ENCODE measurements at regions not wholly inside any gene's neighbourhood (a gene's known extent, or its start where the extent isn't known, plus 50 kb on each side); places are given as distances from the start of the nearest gene placed in this dataset.

DNA sequence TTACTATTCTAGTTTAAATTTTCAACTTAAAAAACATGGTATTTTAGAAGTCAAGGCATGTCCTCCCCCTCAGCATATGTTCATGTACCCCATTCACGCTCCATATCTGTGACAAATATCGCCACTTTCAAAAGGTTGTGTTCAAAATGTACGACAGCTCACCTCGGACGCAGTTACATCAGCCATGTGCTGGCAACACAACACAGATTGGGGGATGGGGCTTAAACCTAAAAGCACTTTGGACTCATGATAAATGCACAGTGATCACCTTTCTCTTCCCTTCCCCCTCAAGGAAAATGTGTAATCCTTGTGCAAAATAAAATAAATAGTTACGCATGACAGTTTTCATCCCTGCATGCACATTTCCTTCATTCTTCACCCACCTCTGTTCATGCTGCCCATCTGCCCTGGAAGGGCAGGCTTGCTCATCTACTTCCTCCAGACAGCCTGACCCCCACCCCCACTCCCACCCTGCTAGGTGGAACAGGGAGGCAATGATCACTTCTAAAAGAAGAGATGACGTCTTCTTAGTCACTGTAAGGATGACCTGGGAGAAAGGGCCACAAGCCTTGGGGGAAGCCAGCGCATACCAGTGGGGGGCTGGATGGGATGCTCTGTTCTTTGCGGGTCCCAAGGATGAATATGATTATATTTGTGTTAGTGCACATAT lies 271.4 kb upstream of the SEMA6D start:
- BruUV-seq (replicated peaks) = no TSS peak
- ChIA-PET POLR2A (no interaction called here), RAD21 (ENCODE audit: low non-redundant PET in 1 of 2, low total read pairs in 2 of 2, uncharacterized antibody in 2 of 2, unreplicated experiment in 2 of 2) (no interaction called here), CTCF (no interaction called here)
- Histone ChIP-seq H3K9me3 (ENCODE audit: control insufficient read depth in 1 of 2, insufficient read depth in 1 of 2, low read depth in 1 of 2, low read length in 2 of 2) (peaks cover 21 to 33% of the 10 kb centered on the region in 2 experiments; a peak in 2 of 4 replicates), H3K4me3 (replicated peaks in 1 of 2; ENCODE audit: low read depth in 1 of 2, low read length in 2 of 2) (no peak overlapping the region), H3K36me3 (ENCODE audit: control insufficient read depth in 1 of 2, insufficient read depth in 2 of 2, low read length in 2 of 2) (no peaks in the 10 kb centered on the region), H3K79me2 (ENCODE audit: insufficient read depth, low read length) (no peaks in the 10 kb centered on the region), H3K9ac (ENCODE audit: low read length) (no peak overlapping the region), H3K27ac (ENCODE audit: low read depth, low read length) (no peak overlapping the region), H3K4me1 (ENCODE audit: control insufficient read depth in 1 of 2, insufficient read depth in 2 of 2, low read length in 2 of 2) (no peaks in the 10 kb centered on the region), H2AFZ (ENCODE audit: low read depth, low read length, poor library complexity, severe bottlenecking) (no peak overlapping the region), H3K27me3 (ENCODE audit: insufficient read depth, low read length) (no peaks in the 10 kb centered on the region), H4K20me1 (ENCODE audit: insufficient read depth) (no peaks in the 10 kb centered on the region), H3K9me2 (ENCODE audit: insufficient read depth) (no peaks in the 10 kb centered on the region), H3K4me2 (ENCODE audit: low read length) (no peak overlapping the region)
- intact Hi-C loops (cut with micrococcal nuclease) = no loop called here
- ATAC-seq (no peak), DNase-seq (ENCODE audit: low read depth, low spot score) (no peak)
- TF ChIP-seq POLR2AphosphoS5 (IDR thresholded peaks at IDR 0.05; ENCODE audit: low read depth, low read length) = no peak

DNA sequence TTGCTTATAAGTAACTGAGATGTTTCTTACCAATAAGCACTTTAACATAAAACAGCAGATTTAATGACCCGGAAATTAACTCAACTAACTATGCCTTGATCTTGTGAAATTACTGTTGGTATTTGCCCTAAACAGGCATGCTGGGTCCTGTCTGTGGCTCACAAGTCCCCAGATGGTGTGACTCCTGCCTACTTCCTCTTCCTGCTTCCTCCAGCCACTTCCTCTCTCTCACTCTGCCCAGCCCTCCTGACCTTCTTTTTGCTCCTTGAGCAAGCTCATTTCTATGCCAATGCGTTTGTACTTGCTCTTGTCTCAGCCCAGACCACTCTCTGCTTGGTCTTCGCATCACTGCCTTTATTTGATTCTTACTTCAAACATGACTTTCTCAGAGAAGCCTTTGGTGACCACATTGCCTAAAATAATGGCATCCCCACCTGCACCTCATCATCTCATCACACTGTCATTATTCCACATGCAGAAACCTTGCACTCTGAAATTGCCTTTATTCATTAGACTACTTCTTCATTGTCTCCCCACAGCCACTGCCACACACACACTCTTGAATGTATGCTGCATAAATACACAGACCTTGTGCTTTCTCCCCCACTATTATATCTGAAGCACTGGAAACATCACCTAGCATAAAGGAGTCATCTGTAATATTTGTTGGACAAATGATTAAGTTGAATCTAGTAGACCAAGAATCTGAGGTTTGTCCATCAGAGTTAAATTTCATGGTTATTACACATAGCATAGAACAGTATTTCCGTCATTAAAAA lies 256.3 kb upstream of the SEMA6D start:
- ChIA-PET RAD21 (ENCODE audit: low non-redundant PET in 1 of 2, low total read pairs in 2 of 2, uncharacterized antibody in 2 of 2, unreplicated experiment in 2 of 2) (no interaction called here), CTCF (no interaction called here), POLR2A (no interaction called here)
- Histone ChIP-seq H3K27ac (ENCODE audit: low read depth, low read length) (no peak overlapping the region), H3K9me2 (ENCODE audit: insufficient read depth) (no peaks in the 10 kb centered on the region), H3K4me3 (replicated peaks in 1 of 2; ENCODE audit: low read depth in 1 of 2, low read length in 2 of 2) (no peak overlapping the region), H3K9ac (ENCODE audit: low read length) (no peak overlapping the region), H3K4me1 (ENCODE audit: control insufficient read depth in 1 of 2, insufficient read depth in 2 of 2, low read length in 2 of 2) (no peaks in the 10 kb centered on the region), H3K36me3 (ENCODE audit: control insufficient read depth in 1 of 2, insufficient read depth in 2 of 2, low read length in 2 of 2) (no peaks in the 10 kb centered on the region), H3K27me3 (ENCODE audit: insufficient read depth, low read length) (no peaks in the 10 kb centered on the region), H3K4me2 (ENCODE audit: low read length) (no peak overlapping the region), H4K20me1 (ENCODE audit: insufficient read depth) (no peaks in the 10 kb centered on the region), H3K9me3 (ENCODE audit: control insufficient read depth in 1 of 2, insufficient read depth in 1 of 2, low read depth in 1 of 2, low read length in 2 of 2) (peaks cover 9 to 31% of the 10 kb centered on the region in 2 experiments), H2AFZ (ENCODE audit: low read depth, low read length, poor library complexity, severe bottlenecking) (no peak overlapping the region), H3K79me2 (ENCODE audit: insufficient read depth, low read length) (no peaks in the 10 kb centered on the region)
- ATAC-seq (no peak), DNase-seq (ENCODE audit: low read depth, low spot score) (no peak)
- TF ChIP-seq SP1 (IDR thresholded peaks at IDR 0.05; ENCODE audit: low read depth) (no peak), POLR2AphosphoS5 (IDR thresholded peaks at IDR 0.05; ENCODE audit: low read depth, low read length) (no peak), ZNF274 (IDR thresholded peaks at IDR 0.05; ENCODE audit: low read depth, low read length) (no peak), EGR1 (IDR thresholded peaks at IDR 0.05; ENCODE audit: low read depth) (no peak), YY1 (IDR thresholded peaks at IDR 0.05; ENCODE audit: extremely low read depth, insufficient replicate concordance, low read depth, low read length) (no peak), SRF (IDR thresholded peaks at IDR 0.05; ENCODE audit: low read depth) (no peak), ZFX (IDR thresholded peaks at IDR 0.05) (no peak), SIN3A (IDR thresholded peaks at IDR 0.05; ENCODE audit: low read depth) (no peak), CBX3 (IDR thresholded peaks at IDR 0.05; ENCODE audit: low read depth) (no peak), POLR2A (IDR thresholded peaks at IDR 0.05; ENCODE audit: borderline replicate concordance, extremely low read depth, insufficient read depth, insufficient read length) (no peak), RAD21 (IDR thresholded peaks at IDR 0.05; ENCODE audit: low read depth) (no peak), TCF7L2 (IDR thresholded peaks at IDR 0.05; ENCODE audit: borderline replicate concordance, extremely low read depth, insufficient read depth, insufficient read length) (no peak), JUND (IDR thresholded peaks at IDR 0.05) (no peak)
- TF ChIP-seq, protein P1, sequence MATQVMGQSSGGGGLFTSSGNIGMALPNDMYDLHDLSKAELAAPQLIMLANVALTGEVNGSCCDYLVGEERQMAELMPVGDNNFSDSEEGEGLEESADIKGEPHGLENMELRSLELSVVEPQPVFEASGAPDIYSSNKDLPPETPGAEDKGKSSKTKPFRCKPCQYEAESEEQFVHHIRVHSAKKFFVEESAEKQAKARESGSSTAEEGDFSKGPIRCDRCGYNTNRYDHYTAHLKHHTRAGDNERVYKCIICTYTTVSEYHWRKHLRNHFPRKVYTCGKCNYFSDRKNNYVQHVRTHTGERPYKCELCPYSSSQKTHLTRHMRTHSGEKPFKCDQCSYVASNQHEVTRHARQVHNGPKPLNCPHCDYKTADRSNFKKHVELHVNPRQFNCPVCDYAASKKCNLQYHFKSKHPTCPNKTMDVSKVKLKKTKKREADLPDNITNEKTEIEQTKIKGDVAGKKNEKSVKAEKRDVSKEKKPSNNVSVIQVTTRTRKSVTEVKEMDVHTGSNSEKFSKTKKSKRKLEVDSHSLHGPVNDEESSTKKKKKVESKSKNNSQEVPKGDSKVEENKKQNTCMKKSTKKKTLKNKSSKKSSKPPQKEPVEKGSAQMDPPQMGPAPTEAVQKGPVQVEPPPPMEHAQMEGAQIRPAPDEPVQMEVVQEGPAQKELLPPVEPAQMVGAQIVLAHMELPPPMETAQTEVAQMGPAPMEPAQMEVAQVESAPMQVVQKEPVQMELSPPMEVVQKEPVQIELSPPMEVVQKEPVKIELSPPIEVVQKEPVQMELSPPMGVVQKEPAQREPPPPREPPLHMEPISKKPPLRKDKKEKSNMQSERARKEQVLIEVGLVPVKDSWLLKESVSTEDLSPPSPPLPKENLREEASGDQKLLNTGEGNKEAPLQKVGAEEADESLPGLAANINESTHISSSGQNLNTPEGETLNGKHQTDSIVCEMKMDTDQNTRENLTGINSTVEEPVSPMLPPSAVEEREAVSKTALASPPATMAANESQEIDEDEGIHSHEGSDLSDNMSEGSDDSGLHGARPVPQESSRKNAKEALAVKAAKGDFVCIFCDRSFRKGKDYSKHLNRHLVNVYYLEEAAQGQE (IDR thresholded peaks at IDR 0.05; ENCODE audit: low read depth) = no peak
- TF ChIP-seq, protein P2, sequence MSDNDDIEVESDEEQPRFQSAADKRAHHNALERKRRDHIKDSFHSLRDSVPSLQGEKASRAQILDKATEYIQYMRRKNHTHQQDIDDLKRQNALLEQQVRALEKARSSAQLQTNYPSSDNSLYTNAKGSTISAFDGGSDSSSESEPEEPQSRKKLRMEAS (IDR thresholded peaks at IDR 0.05) = no peak
- TF ChIP-seq, protein P3, sequence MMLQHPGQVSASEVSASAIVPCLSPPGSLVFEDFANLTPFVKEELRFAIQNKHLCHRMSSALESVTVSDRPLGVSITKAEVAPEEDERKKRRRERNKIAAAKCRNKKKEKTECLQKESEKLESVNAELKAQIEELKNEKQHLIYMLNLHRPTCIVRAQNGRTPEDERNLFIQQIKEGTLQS (IDR thresholded peaks at IDR 0.05) = no peak
- intact Hi-C loops (cut with micrococcal nuclease) = no loop called here
- BruUV-seq (replicated peaks) = no TSS peak

All from HCT116 (cell line).